Heart right ventricle (tissue), 16 donors: ENCODE measurements at regions not wholly inside any gene's neighbourhood (a gene's known extent, or its start where the extent isn't known, plus 50 kb on each side); places are given as distances from the start of the nearest gene placed in this dataset.

ENCODE experiments used
- ATAC-seq, 8 donors: fragments of 200-7000 bp; cut with Tn5 transposase; one replicate each; pipeline ENCODE4 v1.9.1; 2020; ENCODE audit warnings: mild to moderate bottlenecking in 8 of 8, moderate library complexity in 8 of 8, moderate number of reproducible peaks in 1 of 8
- DNase-seq, 2 donors: peaks; one replicate each; pipeline ENCODE4 v3.0.0-alpha.2; 2020
- H3K27ac ChIP-seq, 10 donors: fragments of 200-600 bp; sonication (generic) in 2 of 10; one replicate each; pipeline versions ENCODE4 v1.5.0 to v1.8.0; 2020 to 2022; ENCODE audit warnings: mild to moderate bottlenecking in 3 of 10
- H3K27me3 ChIP-seq, 7 donors: fragments of 200-600 bp; one replicate each; pipeline ENCODE4 v1.8.0; 2021 to 2022; ENCODE audit warnings: mild to moderate bottlenecking in 2 of 7
- H3K36me3 ChIP-seq, 9 donors: fragments of 200-600 bp; sonication (generic) in 1 of 9; one replicate each; pipeline versions ENCODE4 v1.5.0 to v1.8.0; 2020 to 2022; ENCODE audit warnings: mild to moderate bottlenecking in 2 of 9
- H3K4me1 ChIP-seq, 9 donors: fragments of 200-600 bp; sonication (generic) in 1 of 9; one replicate each; pipeline versions ENCODE4 v1.5.0 to v1.8.0; 2020 to 2022; ENCODE audit warnings: mild to moderate bottlenecking in 4 of 9
- H3K4me3 ChIP-seq, 10 donors: fragments of 200-600 bp; sonication (generic) in 2 of 10; one replicate each; pipeline versions ENCODE4 v1.5.0 to v1.8.0; 2020 to 2022; ENCODE audit warnings: mild to moderate bottlenecking in 7 of 10, moderate library complexity in 2 of 10
- H3K9me3 ChIP-seq, 11 donors: fragments of 200-600 bp in 10 of 11; sonication (generic) in 2 of 11; one replicate each; pipeline versions ENCODE4 v1.5.0 to v1.8.0; 2013 to 2022; ENCODE audit warnings: mild to moderate bottlenecking in 2 of 11, control low read depth in 1 of 11, moderate library complexity in 1 of 11
- CTCF ChIP-seq, 9 donors: fragments of 200-600 bp; sonication (generic) in 2 of 9; IDR thresholded peaks; one replicate each; pipeline versions ENCODE4 v1.5.0 to v1.8.0; 2021 to 2022; ENCODE audit warnings: antibody characterized with exemption in 9 of 9, mild to moderate bottlenecking in 5 of 9, moderate library complexity in 1 of 9
- WGBS, 2 donors: extraction: QIAGEN DNeasy Blood & Tissue Kit; methylation state at CpG; one replicate each; pipeline ENCODE4 v1.1.7; 2013; ENCODE audit warnings: inconsistent platforms in 1 of 2; 5-methylcytosine and 5-hydroxymethylcytosine counted together
- intact Hi-C, 10 donors: fragments of 100-400 bp; cut with DNase I; formaldehyde crosslinking; loops; one replicate each; pipeline versions ENCODE4 v1.11.1 to v1.14.2; 2022
- donor health status: Arrhythmogenic right ventricular cardiomyopathy.
- donor health status: ischemic (EF 13 %, LVEDD 7.1; RV severe dilation, severe dysfunction).
- donor health status: healthy with polysubstance abuse.
- donor health status: DM: no; HTN: yes; CAD: no.
- donor health status: DM: no; HTN: no; CAD: no.
- donor health status: ischemic (EF 25% LVEDD 6.9; RV normal size, moderate dysfunction).
- donor health status: ischemic (EF 25% LVEDD 5.7; RV mildly dilated, moderate dysfunction).
- donor health status: healthy.
- donor health status: DM: yes; HTN: yes; CAD: no.
- donor health status: Ischemic cardiomyopathy.
- donor health status: ischemic (EF 35%, LVEDD 5.7; RV mildly dilated, moderate dysfunction).
- donor health status: nonischemic (EF 11% LVEDD 7.7; RV severe dilation, severe dysfunction).
- donor health status: DM: yes; HTN: yes; CAD: no.
- donor health status: PGD.
- donor health status: ischemic (EF 29% LVEDD 5.4; RV normal size, mild dysfunction).
- donor health status: nonischemic (EF 23%, LVEDD 6.1; RV moderate dilation, normal function).

- no peaks in the 10 kb centered on the region for H3K36me3 ChIP-seq
- DNase-seq (no peak), ATAC-seq (no peak)
- H3K4me1 ChIP-seq: no peaks in the 10 kb centered on the region
- peaks cover 0 to 5% (median 0%) of the 10 kb centered on the region in 7 donors for H3K27me3 ChIP-seq
- intact Hi-C loops: no loop called here
- H3K4me3 ChIP-seq: no peak overlapping the region
- peaks cover 0 to 48% (median 15%) of the 10 kb centered on the region in 11 donors for H3K9me3 ChIP-seq
- no peak for TF ChIP-seq CTCF (IDR thresholded peaks at IDR 0.05)
- no peak overlapping the region for H3K27ac ChIP-seq
- 66 to 68% methylated on average over 1 of the region's 1 CpG for WGBS, 2 donors
Observed at GRCh38 chr1:181863736-181864135, 197.8 kb downstream of the ZNF648 start.

- peaks cover 0 to 48% (median 15%) of the 10 kb centered on the region in 11 donors for H3K9me3 ChIP-seq
- WGBS, 2 donors: 64 to 65% methylated on average over 3 of the region's 3 CpGs
- no peak for DNase-seq
- ATAC-seq: no peak
- TF ChIP-seq CTCF (IDR thresholded peaks at IDR 0.05): no peak
- intact Hi-C loops: no loop called here
- H3K27ac ChIP-seq: no peak overlapping the region
- H3K36me3 ChIP-seq: no peaks in the 10 kb centered on the region
- H3K4me3 ChIP-seq: no peak overlapping the region
- peaks cover 0 to 1% (median 0%) of the 10 kb centered on the region in 7 donors for H3K27me3 ChIP-seq
- no peaks in the 10 kb centered on the region for H3K4me1 ChIP-seq
Observed at GRCh38 chr1:181863006-181863405, 198.5 kb downstream of the ZNF648 start.

GRCh38 chr1:181858135-181858534 is 203.4 kb downstream of the ZNF648 start:
- intact Hi-C loops: no loop called here
- Histone ChIP-seq H3K4me1 (no peaks in the 10 kb centered on the region), H3K36me3 (no peaks in the 10 kb centered on the region), H3K9me3 (peaks cover 0 to 55% (median 22%) of the 10 kb centered on the region in 11 donors), H3K27ac (no peak overlapping the region), H3K4me3 (no peak overlapping the region), H3K27me3 (no peaks in the 10 kb centered on the region)
- no peak for TF ChIP-seq CTCF (IDR thresholded peaks at IDR 0.05)
- WGBS, 2 donors: 57 to 66% methylated on average over 4 of the region's 4 CpGs
- ATAC-seq: no peak
- no peak for DNase-seq
